DMS153 treated with DMSO at 0.1 percent for 48 hours (cell line): ENCODE measurements at regions not wholly inside any gene's neighbourhood (a gene's known extent, or its start where the extent isn't known, plus 50 kb on each side); places are given as distances from the start of the nearest gene placed in this dataset.
"Not testable (repeated sequence)": the region's sequence is repeated elsewhere in the genome, so short reads cannot be mapped to it uniquely, and the experiment has no call there.

ENCODE experiments used
- DNase-seq: peaks from one replicate; lab custom pipeline; 2025; ENCODE audit not compliant: unreplicated experiment; lab: John Stamatoyannopoulos, UW

DNA sequence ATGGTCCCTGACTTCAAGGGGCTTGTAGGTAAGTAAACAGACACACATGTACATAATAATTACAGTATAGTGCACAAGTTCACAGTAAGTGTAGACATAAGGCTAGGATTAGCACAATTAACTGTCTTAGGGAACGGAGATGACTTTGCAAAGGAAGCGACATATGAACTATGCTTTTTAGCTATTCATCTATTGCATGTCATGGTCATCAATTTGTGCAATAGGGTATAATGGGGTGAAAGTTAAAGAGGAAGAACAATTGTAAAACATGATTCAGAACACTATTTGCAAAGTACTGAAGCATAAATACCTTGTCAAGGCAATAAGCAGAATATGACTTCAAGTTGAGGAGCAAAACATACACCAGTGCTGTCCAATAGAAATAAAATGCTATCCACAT is 112.3 kb upstream of the SLC8A1 start:
- DNase-seq = no peak

GRCh38 chr2:40579247-40579646 is 127.4 kb upstream of the SLC8A1 start:
- no peak for DNase-seq

DNA sequence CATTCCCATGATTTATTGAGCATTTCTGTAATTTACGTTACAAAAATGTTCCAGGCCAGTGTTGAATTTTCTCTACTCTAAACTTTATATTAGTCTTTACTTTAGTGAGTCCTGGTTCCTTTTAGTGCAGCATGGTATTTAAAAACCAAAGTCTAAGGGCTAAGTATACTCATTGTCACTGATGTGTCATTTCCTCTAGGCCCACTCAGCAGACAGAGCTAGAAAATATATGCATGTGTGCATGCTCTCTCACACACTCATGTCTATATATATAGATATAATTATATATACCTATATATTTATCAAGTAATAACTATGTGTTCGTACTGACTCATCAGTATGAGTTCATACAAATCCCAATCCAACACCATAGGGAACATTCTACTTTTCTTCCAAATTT is 132.5 kb upstream of the SLC8A1 start:
- DNase-seq = no peak

GRCh38 chr2:40591774-40592173 is 139.9 kb upstream of the SLC8A1 start:
- no peak for DNase-seq

DNA sequence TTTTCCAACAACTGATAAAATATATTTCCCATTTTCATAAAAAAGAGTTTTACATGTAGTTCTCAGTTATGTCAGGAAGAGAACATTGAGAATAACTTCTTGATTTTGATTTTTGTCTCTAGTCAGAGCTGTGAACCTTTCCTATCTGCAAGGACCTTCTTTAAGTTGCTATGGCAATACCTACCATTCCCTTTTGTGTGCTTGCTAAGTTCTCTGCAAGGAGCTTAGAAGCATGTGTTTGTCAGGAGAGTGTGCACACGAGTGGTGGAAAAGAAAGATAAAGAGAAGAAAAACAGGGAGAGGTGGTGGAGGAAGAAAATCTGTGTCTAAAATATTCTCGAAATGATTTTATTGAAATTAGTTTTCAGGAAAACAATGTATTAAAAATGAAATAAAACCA is 140.3 kb upstream of the SLC8A1 start:
- no peak for DNase-seq

DNA sequence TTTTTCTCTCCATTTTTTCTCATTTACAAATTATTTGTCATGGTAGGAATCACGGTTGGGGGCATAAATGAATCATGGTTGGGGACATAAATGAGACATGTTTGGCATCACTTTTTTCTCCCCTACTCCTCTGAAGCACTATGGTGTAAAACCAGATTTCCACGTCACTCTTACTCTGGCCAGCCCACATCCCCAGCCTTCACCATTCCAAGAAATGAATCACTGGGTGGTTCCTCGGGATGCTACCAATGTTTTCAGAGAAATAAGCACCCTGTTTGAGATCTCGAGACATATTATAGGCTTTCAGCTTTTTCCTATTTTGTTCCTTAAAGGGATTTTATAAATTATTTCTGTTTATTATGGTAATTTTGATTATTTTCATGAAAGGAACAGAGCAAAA is 155.0 kb upstream of the SLC8A1 start:
- no peak for DNase-seq

DNA sequence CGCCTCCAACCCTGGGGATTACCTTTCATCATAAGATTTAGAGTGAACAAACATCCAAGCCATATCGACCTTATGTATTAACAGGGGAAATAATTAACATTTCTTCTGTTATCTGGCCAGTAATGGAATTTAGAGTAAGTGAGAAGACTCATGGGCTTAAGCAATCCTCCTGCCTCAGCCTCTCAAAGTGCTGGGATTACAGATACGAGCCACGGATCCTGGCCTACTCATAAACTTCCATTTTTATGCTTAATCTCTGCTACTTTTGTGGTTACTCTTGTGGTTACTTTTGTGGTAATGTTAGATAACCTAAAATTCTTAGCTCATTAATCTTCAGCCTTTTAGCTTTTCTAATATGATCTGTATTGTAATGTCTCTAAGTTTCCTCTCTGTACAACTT is 159.3 kb upstream of the SLC8A1 start:
- DNase-seq = no peak

- DNase-seq = no peak
Measured at GRCh38 chr2:40625849-40626248, 174.0 kb upstream of the SLC8A1 start.

DNA sequence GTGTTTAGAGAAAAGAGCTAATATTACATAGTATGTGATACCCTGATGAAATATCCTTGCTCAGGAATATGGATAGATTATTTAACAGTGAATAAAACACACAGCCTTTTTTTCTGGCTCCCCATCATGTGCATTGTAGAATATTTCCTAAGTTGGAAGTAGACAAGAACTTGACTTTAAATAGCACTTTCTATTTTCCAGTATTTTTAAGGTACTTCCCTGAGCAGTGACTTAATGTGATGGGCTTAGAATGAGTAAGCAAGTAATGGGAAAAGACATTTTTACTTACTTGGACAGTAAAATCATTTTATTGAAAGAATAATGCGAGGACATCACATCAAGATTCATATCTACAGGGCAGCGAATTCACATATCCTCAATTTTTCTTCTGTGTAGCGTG is 176.7 kb upstream of the SLC8A1 start:
- DNase-seq = no peak

DNA sequence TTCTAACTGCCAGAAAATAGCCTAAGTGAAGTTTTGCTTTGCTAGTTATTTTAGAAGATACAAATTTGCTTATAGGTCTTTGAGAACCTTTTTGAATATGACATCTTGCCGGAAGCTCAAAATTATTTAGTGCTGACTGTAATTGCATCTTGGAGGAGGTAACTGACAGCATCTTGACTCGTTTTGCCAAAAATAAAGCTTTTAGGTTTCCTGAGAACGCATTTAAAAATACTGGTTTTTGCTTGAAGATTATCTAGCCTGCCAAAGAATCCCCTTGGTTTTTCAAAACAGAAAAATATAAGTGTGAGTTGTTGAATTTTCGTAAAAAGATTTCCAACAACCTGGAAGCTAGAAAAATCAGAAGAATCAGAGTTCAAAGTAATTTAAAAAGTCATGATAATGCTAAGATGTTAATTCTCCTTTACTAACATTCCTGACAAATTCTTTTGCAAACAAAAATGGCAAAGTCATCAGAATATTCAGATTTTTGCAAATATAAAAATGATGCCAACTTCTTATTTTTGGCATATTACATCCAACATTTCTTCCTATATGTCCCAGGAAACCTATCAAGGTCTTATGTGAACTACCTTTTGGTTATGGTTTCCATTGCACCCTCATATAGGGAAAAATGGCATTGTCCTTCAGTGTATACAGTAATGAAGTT is 178.0 kb upstream of the SLC8A1 start:
- DNase-seq = no peak

DNA sequence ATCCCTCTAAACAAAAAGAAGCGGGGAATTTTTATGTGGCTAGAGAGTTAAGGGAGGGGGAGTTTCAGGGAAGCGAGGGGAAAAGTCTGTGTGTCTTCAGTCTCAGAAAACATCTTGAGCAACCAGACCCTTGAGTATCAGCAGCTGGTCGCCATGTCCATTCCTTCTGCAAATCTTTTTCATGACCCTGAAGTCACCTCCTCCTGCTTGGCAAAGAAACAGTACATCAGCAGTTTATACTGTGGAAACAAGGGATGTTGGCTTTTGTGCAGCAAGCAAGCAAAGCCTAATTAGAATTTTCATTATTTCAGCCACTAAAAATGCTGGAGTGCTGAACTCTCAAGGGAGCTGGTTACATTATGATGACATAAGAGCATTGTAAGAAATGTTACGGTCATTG is 187.4 kb upstream of the SLC8A1 start:
- DNase-seq = no peak

DNA sequence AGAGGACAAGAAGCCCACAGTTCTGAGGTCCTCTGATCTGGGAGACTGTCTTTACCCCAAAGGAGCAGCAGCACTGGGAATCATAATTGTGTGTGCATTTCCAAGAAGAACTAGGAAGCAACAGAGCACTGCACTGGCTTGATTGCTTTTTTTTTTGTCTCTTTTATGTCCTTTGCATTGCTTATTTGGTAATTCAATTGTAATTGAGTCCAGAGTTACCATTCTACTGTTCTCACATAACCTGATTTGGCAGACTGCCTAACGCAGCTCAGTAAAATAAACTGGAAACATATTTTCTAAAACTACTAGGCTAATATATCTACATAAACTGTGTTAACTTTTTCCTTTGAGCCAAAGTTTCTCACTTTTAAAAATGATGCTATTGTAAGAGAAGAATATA is 190.3 kb upstream of the SLC8A1 start:
- no peak for DNase-seq

- DNase-seq = no peak
Measured at GRCh38 chr2:40642726-40643125, 190.8 kb upstream of the SLC8A1 start.

- DNase-seq = no peak
Measured at GRCh38 chr2:40646642-40647041, 194.8 kb upstream of the SLC8A1 start.

DNA sequence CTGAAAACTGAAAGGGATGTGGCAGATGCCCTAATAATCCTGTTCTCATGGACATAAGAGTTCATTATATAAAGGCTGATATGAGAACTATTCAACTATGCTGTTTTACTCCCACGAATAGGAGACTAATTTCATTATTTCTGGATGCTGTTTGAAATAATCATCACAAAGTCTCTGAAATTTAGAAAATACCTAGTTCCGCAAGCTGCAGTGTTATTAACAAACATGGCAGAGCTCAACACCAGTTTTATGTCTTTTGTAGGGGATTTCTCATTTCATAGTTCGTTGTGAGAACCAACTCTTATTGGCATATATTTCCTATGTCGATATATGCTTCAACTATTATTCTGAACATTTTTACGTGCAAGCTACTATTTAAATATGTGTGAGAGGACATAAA is 200.3 kb upstream of the SLC8A1 start:
- DNase-seq = no peak

- no peak for DNase-seq
Measured at GRCh38 chr2:40653829-40654228, 201.9 kb upstream of the SLC8A1 start.

GRCh38 chr2:40654346-40654745 is 202.5 kb upstream of the SLC8A1 start:
- DNase-seq = no peak

DNA sequence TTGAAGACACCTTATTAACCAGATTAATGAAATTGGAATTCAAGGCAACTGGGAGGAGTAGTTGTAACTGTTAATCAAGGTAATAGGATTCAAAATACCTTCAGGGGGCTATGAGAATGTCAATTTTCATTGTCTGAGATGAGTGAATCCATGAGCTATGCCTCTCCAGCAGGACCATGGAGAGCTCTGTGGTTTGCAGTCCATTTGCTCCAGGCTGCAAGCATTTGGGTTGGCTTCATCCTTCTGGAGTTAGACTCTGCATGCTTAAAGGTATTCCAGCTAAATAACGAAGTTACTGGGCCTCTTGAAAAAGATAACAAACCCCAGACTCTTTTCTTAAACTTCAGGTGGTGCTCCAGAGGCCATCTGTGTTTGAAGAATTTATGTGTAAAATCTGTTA is 207.1 kb upstream of the SLC8A1 start:
- DNase-seq = no peak

DNA sequence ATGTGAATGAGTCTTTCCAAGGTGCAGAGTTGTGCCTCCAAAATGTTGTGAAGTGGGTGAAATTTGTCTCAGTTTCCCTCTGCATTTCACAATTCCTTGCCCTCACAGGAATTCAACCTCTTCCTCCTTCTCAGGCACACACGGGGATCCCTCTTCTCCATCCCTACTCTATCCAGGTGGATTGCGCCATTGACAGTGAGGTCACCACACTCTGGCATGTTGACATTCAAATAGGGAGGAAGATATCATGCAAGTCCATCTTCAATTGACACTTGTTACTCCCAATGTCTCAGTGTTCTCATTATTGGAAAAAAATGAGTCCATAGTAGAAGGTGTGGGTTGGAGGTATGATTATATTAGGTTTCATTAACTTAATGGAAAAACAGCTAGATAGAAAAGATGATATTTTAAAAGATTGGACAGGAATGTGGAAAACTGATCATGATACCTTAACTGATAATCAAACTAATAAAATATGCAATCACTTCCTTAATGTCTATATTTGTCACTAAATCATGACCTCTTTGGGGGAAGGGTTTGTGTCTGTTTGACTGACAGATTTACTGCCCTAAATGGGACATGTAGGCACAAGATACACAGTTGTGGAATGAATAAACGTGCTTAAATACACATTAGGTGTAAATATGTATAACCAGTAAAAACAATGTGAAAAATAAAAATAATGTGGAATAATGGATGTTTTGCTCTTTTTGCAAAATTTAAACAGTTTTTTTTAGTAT is 213.8 kb upstream of the SLC8A1 start:
- no peak for DNase-seq

DNA sequence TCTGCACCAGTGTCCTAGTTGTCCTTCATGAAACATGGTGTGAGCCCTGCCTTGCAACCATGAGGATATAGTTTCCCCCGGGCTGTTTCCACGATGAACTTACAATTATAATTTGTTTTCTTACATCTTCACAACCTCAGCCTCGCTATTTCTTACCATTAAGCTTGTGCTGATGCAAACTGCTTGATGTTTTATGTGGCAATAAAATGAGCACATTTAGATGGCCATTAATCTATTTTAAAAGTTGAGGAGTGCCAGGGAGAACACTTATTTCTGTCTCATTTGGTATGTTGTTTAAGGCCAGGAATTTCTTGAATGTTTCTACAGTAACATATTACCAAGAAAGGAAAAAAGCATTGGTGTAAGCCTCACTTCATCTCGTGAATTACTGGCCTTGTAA is 214.5 kb upstream of the SLC8A1 start:
- DNase-seq = no peak

- no peak for DNase-seq
Measured at GRCh38 chr2:40668425-40668824, 216.5 kb upstream of the SLC8A1 start.

GRCh38 chr2:40676134-40676790 is 224.4 kb upstream of the SLC8A1 start:
- DNase-seq = not testable (repeated sequence)
